Pancreas (tissue), 10 donors: ENCODE measurements at regions not wholly inside any gene's neighbourhood (a gene's known extent, or its start where the extent isn't known, plus 50 kb on each side); places are given as distances from the start of the nearest gene placed in this dataset.
A peak's percentile ranks its signal among the peaks of the same experiment; 100 is the strongest.

Experiments
- ATAC-seq, 4 donors: fragments of 200-7000 bp; cut with Tn5 transposase; one replicate each; pipeline versions ENCODE4 v1.8.0 to v1.9.1; 2020; ENCODE audit warnings: mild to moderate bottlenecking in 4 of 4, moderate library complexity in 4 of 4
- DNase-seq, 6 donors: peaks; one replicate each; pipeline ENCODE4 v3.0.0-alpha.2; 2020
- FAIRE-seq: peaks from 2 replicates; lab custom pipeline; 2012; peaks lifted over from hg19 to GRCh38; lab: Jason Lieb, UNC
- H3K27ac ChIP-seq, 4 donors: fragments of 200-600 bp; sonication (generic); 1 replicate in 3 of 4; 2 replicates in 1 of 4; pipeline versions ENCODE4 v1.5.0 to v1.8.0; 2020
- H3K27me3 ChIP-seq, 4 donors: fragments of 200-600 bp; one replicate each; pipeline ENCODE4 v1.8.0; 2021
- H3K36me3 ChIP-seq, 3 donors: fragments of 200-600 bp; sonication (generic) in 1 of 3; one replicate each; pipeline versions ENCODE4 v1.5.0 to v1.8.0; 2020 to 2021
- H3K4me1 ChIP-seq, 3 donors: fragments of 200-600 bp; one replicate each; pipeline ENCODE4 v1.8.0; 2021
- H3K4me3 ChIP-seq, 4 donors: fragments of 200-600 bp; sonication (generic) in 2 of 4; one replicate each; pipeline versions ENCODE4 v1.5.0 to v1.8.0; 2020 to 2021
- H3K9me3 ChIP-seq, 4 donors: fragments of 200-600 bp; one replicate each; pipeline ENCODE4 v1.8.0; 2021
- CTCF ChIP-seq, 4 donors: fragments of 200-600 bp; sonication (generic) in 3 of 4; IDR thresholded peaks; one replicate each; pipeline versions ENCODE4 v1.5.0 to v1.8.0; 2021; ENCODE audit warnings: antibody characterized with exemption in 4 of 4
- WGBS, 2 donors: extraction: QIAGEN DNeasy Blood & Tissue Kit; methylation state at CpG; one replicate each; pipeline ENCODE4 v1.1.7; 2013; 5-methylcytosine and 5-hydroxymethylcytosine counted together
- intact Hi-C, 3 donors: fragments of 100-400 bp; cut with DNase I; formaldehyde crosslinking; loops; one replicate each; pipeline versions ENCODE4 v1.11.1 to v1.14.2; 2022
- donor health status: healthy with polysubstance abuse.
- donor health status: DM: no; HTN: no; CAD: no; lungs with moderate emphysema.
- donor health status: DM: no; HTN: no; CAD: no.
- donor health status: control.
- donor health status: control.
- donor health status: Bipolar disorder and iron deficiency.
- donor health status: DM: yes; HTN: yes; CAD: no.
- donor health status: DM: no; HTN: no; CAD: no.
- donor health status: DM: no; HTN: no; CAD: no.
- donor health status: DM: yes; HTN: yes; CAD: no.

DNA sequence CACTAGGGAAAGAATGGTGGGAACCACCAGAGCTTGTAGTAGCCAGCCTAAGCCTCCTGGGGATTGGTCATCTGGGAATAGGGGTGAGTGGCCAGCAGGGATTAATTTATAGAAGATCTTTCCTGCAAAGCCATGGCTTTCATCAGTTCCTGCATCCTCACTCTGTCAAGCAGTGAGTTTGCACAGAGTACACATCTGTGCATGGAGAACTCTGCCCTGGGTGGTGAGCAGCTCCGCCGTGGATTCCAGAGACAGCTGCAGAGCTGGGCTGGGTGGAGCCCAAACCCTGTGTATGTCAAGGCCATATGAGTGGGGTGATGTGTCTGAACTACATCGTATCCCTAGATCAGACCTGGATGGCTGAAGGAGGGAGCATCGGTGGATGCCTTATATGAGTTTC, 182.2 kb downstream of the GLI2 start:
- 75 to 76% methylated on average over 4 of the region's 4 CpGs for WGBS, 2 donors
- no peaks in the 10 kb centered on the region for H3K36me3 ChIP-seq
- intact Hi-C loops = no loop called here
- ATAC-seq (no peak), FAIRE-seq (no peak), DNase-seq (no peak)
- no peaks in the 10 kb centered on the region for H3K9me3 ChIP-seq
- H3K27ac ChIP-seq = no peak overlapping the region
- H3K4me1 ChIP-seq = peaks cover 0 to 4% (median 0%) of the 10 kb centered on the region in 3 donors
- H3K4me3 ChIP-seq = no peak overlapping the region
- TF ChIP-seq CTCF (IDR thresholded peaks at IDR 0.05) = no peak
- no peaks in the 10 kb centered on the region for H3K27me3 ChIP-seq

DNA sequence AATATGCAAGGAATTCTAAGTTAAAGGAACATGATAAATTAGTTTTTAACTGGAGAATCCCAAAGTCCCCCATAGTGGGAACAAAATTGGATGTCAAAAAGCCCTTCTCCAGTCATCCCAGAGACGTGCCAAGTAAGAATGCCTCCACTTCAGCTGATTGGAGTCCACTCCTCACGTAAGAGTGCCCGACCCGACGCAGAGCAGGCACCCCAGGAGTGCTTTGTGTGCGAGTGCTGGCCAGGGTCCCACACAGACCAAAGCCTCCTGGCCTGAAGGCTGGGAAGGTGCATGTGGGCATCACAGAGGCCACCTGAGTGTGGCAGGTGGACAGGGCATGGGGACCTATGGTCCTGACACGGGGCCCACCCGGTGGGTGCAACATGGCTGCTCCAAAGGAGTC, 183.5 kb downstream of the GLI2 start:
- peaks cover 0 to 4% (median 0%) of the 10 kb centered on the region in 3 donors for H3K4me1 ChIP-seq
- FAIRE-seq (no peak), ATAC-seq (no peak), DNase-seq (no peak)
- no peaks in the 10 kb centered on the region for H3K36me3 ChIP-seq
- no peak overlapping the region for H3K4me3 ChIP-seq
- no peak overlapping the region for H3K27ac ChIP-seq
- no peaks in the 10 kb centered on the region for H3K27me3 ChIP-seq
- intact Hi-C loops = no loop called here
- TF ChIP-seq CTCF (IDR thresholded peaks at IDR 0.05) = no peak
- no peaks in the 10 kb centered on the region for H3K9me3 ChIP-seq
- WGBS, 2 donors = 87 to 91% methylated on average over 8 of the region's 8 CpGs

DNA sequence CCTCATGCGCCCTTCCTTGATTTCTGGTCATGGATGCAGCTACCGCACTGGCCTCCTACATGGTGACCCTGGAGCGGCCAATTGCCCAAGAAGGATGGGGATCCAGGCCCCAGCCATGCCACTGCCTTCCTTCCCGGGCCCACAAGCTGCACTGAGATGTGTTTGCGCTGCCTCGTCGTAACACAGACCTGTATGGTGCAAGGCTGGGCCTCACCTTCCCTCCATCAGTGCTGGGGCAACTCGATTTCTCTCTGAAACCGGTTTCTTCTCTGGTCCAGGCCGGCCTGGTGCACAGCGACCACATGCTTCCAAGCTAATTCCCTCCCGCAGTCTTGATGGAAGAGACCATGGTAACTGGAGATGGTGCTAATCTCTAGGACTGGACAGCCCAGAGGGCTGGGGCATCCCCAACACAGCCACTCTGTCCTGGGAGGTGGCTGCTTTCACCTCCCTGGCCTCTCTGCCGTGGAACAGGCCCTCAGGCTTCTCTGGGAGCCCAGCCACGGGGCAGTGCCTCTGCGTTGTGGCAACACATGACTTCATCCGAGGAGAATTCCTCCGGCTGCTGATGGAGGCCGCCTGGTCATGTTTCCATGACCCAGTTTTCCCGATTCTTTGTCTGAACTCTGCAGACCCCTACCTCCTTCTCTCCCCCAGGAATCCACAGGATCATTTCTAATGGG, 184.2 kb downstream of the GLI2 start:
- peak in 1 of 4 donors; percentile 17 for ATAC-seq

DNA sequence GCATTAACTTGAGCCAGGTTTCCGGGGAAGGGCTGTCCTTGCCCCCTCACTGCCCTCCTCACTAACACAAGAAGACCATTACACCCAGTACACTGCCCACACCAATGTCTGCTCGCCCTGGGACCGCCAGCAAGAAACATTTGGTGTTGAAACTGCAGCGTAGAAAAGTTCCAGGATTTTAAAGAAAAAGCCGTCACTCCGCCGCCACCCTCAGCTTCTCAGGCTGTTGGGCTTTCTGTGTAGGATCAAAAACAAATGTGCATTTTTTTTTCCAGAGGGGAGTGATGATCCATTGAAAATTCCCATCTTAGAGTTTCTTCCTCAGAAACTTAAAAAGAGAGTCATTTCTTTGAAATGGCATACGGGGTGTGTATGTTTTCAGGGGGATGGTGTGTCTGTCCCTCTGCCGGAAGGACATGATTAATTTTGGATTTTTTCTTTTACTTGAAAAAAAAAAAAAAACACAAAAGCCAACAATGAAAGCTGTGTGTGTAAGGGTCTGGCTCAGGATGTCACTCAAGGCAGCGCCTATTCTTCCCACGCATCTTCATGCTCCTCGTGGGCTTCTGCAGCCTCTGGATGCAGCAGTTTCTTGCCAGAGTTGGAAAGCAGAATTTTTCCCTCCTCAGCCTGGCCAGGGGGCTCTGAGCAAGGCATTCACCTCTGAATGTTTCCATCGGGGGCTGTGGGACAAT, 184.9 kb downstream of the GLI2 start:
- Histone ChIP-seq H3K27me3 (no peaks in the 10 kb centered on the region), H3K4me3 (no peak overlapping the region), H3K36me3 (no peaks in the 10 kb centered on the region), H3K27ac (no peak overlapping the region), H3K9me3 (no peaks in the 10 kb centered on the region), H3K4me1 (no peaks in the 10 kb centered on the region)
- no peak for ATAC-seq
- intact Hi-C loops = no loop called here
- no peak for DNase-seq
- 87 to 90% methylated on average over 13 of the region's 13 CpGs for WGBS, 2 donors
- no peak for FAIRE-seq
- no peak for TF ChIP-seq CTCF (IDR thresholded peaks at IDR 0.05)

More for the DNA sequence above, 184.2 kb downstream of the GLI2 start:
- TF ChIP-seq CTCF (IDR thresholded peaks at IDR 0.05) = no peak
- H3K4me3 ChIP-seq = no peak overlapping the region
- no peaks in the 10 kb centered on the region for H3K27me3 ChIP-seq
- H3K4me1 ChIP-seq = no peaks in the 10 kb centered on the region
- FAIRE-seq (no peak), DNase-seq (no peak)
- no peak overlapping the region for H3K27ac ChIP-seq
- WGBS, 2 donors = 87 to 88% methylated on average over 19 of the region's 19 CpGs
- no peaks in the 10 kb centered on the region for H3K36me3 ChIP-seq
- intact Hi-C loops = no loop called here
- no peaks in the 10 kb centered on the region for H3K9me3 ChIP-seq

DNA sequence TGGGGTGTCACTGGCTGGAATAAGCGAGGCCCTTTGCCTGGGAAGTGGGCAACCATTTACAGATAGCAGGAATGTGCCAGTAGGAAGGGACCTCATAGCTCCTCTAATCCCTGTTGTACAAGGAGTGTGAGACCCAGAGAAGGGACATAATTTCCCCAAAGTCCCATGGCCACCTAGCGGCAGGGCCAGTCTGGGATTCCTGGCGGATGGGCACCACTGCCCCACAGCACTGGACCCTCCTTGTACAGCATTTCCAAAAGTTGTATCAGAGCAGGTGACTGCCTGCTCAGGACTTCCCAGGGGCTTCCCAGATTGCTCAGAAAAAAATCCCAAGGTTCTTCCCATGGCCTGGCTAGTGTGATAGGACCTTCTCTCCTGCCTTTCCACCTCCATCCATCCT, 185.8 kb downstream of the GLI2 start:
- TF ChIP-seq CTCF (IDR thresholded peaks at IDR 0.05) = no peak
- intact Hi-C loops = no loop called here
- Histone ChIP-seq H3K4me1 (no peaks in the 10 kb centered on the region), H3K36me3 (no peaks in the 10 kb centered on the region), H3K27ac (no peak overlapping the region), H3K9me3 (no peaks in the 10 kb centered on the region), H3K27me3 (no peaks in the 10 kb centered on the region), H3K4me3 (no peak overlapping the region)
- ATAC-seq = no peak
- no peak for FAIRE-seq
- DNase-seq = no peak
- WGBS, 2 donors = 91 to 96% methylated on average over 3 of the region's 3 CpGs
